H9 (cell line): ENCODE measurements at regions not wholly inside any gene's neighbourhood (a gene's known extent, or its start where the extent isn't known, plus 50 kb on each side); places are given as distances from the start of the nearest gene placed in this dataset.

Experiments
- DNase-seq: peaks from one replicate; pipeline ENCODE4 v3.0.0-alpha.2; 2017
- H2AFZ ChIP-seq: one replicate; pipeline ENCODE4 v1.6.1; 2013; ENCODE audit warnings: mild to moderate bottlenecking, low read length, control low read depth, moderate library complexity
- H2AK5ac ChIP-seq: 2 replicates; pipeline ENCODE4 v1.6.1; 2013; ENCODE audit warnings: low read length, control low read depth, mixed read lengths; ENCODE audit not compliant: insufficient read length
- H2BK120ac ChIP-seq: one replicate; pipeline ENCODE4 v1.6.1; 2013; ENCODE audit warnings: low read depth, mild to moderate bottlenecking, low read length, control low read depth, inconsistent platforms; ENCODE audit not compliant: poor library complexity, severe bottlenecking
- H2BK12ac ChIP-seq: 2 replicates; pipeline ENCODE4 v1.6.1; 2013; ENCODE audit warnings: low read length, control low read depth, mixed read lengths, low read depth; ENCODE audit not compliant: insufficient read length
- H2BK15ac ChIP-seq: 2 replicates; pipeline ENCODE4 v1.6.1; 2013; ENCODE audit warnings: low read depth, low read length, control low read depth
- H2BK20ac ChIP-seq: one replicate; pipeline ENCODE4 v1.6.1; 2013; ENCODE audit warnings: low read depth, mild to moderate bottlenecking, low read length, control low read depth, inconsistent platforms; ENCODE audit not compliant: poor library complexity, severe bottlenecking
- H2BK5ac ChIP-seq: 2 replicates; pipeline ENCODE4 v1.6.1; 2013; ENCODE audit warnings: low read length, control low read depth, mixed read lengths; ENCODE audit not compliant: insufficient read length
- H3K14ac ChIP-seq: 2 replicates; pipeline ENCODE4 v1.6.1; 2013; ENCODE audit warnings: low read length, control low read depth; ENCODE audit not compliant: insufficient read depth
- H3K18ac ChIP-seq: 2 replicates; pipeline ENCODE4 v1.6.1; 2013; ENCODE audit warnings: low read depth, mild to moderate bottlenecking, mixed read lengths, low read length, control low read depth; ENCODE audit not compliant: insufficient read length
- H3K23ac ChIP-seq: 2 replicates; pipeline ENCODE4 v1.6.1; 2013; ENCODE audit warnings: low read length, control low read depth, mixed read lengths, low read depth; ENCODE audit not compliant: insufficient read length
- H3K23me2 ChIP-seq: 2 replicates; pipeline ENCODE4 v1.6.1; 2013; ENCODE audit warnings: low read depth, mild to moderate bottlenecking, mixed read lengths, low read length, control low read depth; ENCODE audit not compliant: insufficient read length, poor library complexity, severe bottlenecking
- H3K27ac ChIP-seq: 2 replicates; pipeline ENCODE4 v1.5.1; 2013; ENCODE audit warnings: low read length, control low read depth, mixed read lengths, low read depth; ENCODE audit not compliant: insufficient read length
- H3K27me3 ChIP-seq: 2 replicates; pipeline ENCODE4 v1.6.1; 2013; ENCODE audit warnings: low read length, control low read depth, inconsistent platforms; ENCODE audit not compliant: insufficient read depth
- H3K4ac ChIP-seq: 2 replicates; pipeline ENCODE4 v1.6.1; 2013; ENCODE audit warnings: low read depth, mild to moderate bottlenecking, control low read depth, inconsistent platforms, low read length, moderate library complexity
- H3K4me1 ChIP-seq: 2 replicates; pipeline ENCODE4 v1.6.1; 2013; ENCODE audit warnings: low read length, control low read depth, inconsistent platforms; ENCODE audit not compliant: insufficient read depth
- H3K4me2 ChIP-seq: 2 replicates; pipeline ENCODE4 v1.6.1; 2013; ENCODE audit warnings: low read length, control low read depth, mixed read lengths; ENCODE audit not compliant: insufficient read length, insufficient read depth
- H3K56ac ChIP-seq: 2 replicates; pipeline ENCODE4 v1.6.1; 2013; ENCODE audit warnings: low read depth, mild to moderate bottlenecking, mixed read lengths, low read length, control low read depth; ENCODE audit not compliant: insufficient read length
- H3K79me1 ChIP-seq: 2 replicates; pipeline ENCODE4 v1.6.1; 2013; ENCODE audit warnings: low read depth, mild to moderate bottlenecking, moderate library complexity, low read length, control low read depth, inconsistent platforms; ENCODE audit not compliant: insufficient read depth, poor library complexity, severe bottlenecking
- H3K79me2 ChIP-seq: 2 replicates; pipeline ENCODE4 v1.6.1; 2013; ENCODE audit warnings: low read length, control low read depth, inconsistent platforms; ENCODE audit not compliant: insufficient read depth
- H3K9ac ChIP-seq: 2 replicates; pipeline ENCODE4 v1.6.1; 2013; ENCODE audit warnings: low read length, control low read depth, mixed read lengths; ENCODE audit not compliant: insufficient read length; ENCODE audit errors: extremely low read depth
- H3K9me3 ChIP-seq: one replicate; pipeline ENCODE4 v1.6.1; 2013; ENCODE audit warnings: low read depth, low read length, inconsistent platforms; ENCODE audit not compliant: control insufficient read depth
- H3T11ph ChIP-seq: one replicate; pipeline ENCODE4 v1.6.1; 2013; ENCODE audit warnings: mild to moderate bottlenecking, low read length, control low read depth, inconsistent platforms
- H4K20me1 ChIP-seq: one replicate; pipeline ENCODE4 v1.6.1; 2013; ENCODE audit not compliant: control insufficient read depth, insufficient read length, insufficient read depth
- H4K5ac ChIP-seq: 2 replicates; pipeline ENCODE4 v1.6.1; 2013; ENCODE audit warnings: low read depth, mild to moderate bottlenecking, mixed read lengths, low read length, control low read depth; ENCODE audit not compliant: insufficient read length
- H4K8ac ChIP-seq: replicated peaks from 2 replicates; pipeline ENCODE4 v1.6.1; 2013; ENCODE audit warnings: low read length, control low read depth, mixed read lengths, low read depth; ENCODE audit not compliant: insufficient read length
- H4K91ac ChIP-seq: 2 replicates; pipeline ENCODE4 v1.6.1; 2013; ENCODE audit warnings: low read depth, mild to moderate bottlenecking, moderate library complexity, mixed read lengths, low read length, control low read depth; ENCODE audit not compliant: insufficient read length
- H3K27ac Mint-ChIP-seq, 3 experiments: 2 replicates in 2 of 3; 3 replicates in 1 of 3; pipeline ENCODE4 v1.8.0; 2020 to 2021; ENCODE audit warnings: mixed read lengths in 3 of 3, mild to moderate bottlenecking in 1 of 3, moderate library complexity in 1 of 3
- H3K27me3 Mint-ChIP-seq: 2 replicates; pipeline ENCODE4 v1.8.0; 2021; ENCODE audit warnings: low read depth, mild to moderate bottlenecking, moderate library complexity, mixed read lengths
- H3K36me3 Mint-ChIP-seq, 3 experiments: 2 replicates in 2 of 3; 3 replicates in 1 of 3; pipeline ENCODE4 v1.8.0; 2020 to 2021; ENCODE audit warnings: low read depth in 3 of 3, mixed read lengths in 3 of 3; ENCODE audit not compliant: insufficient read depth in 1 of 3
- H3K4me1 Mint-ChIP-seq, 2 experiments: 2 replicates each; pipeline ENCODE4 v1.8.0; 2020; ENCODE audit warnings: mixed read lengths in 2 of 2
- H3K4me3 Mint-ChIP-seq, 2 experiments: 2 replicates in 1 of 2; 3 replicates in 1 of 2; pipeline ENCODE4 v1.8.0; 2020 to 2021; ENCODE audit warnings: mild to moderate bottlenecking in 2 of 2, mixed read lengths in 2 of 2, moderate library complexity in 1 of 2
- H3K9me3 Mint-ChIP-seq, 2 experiments: 2 replicates in 1 of 2; 3 replicates in 1 of 2; pipeline ENCODE4 v1.8.0; 2020; ENCODE audit warnings: mild to moderate bottlenecking in 2 of 2, mixed read lengths in 2 of 2, moderate library complexity in 1 of 2
- WGBS: extraction: QIAGEN DNeasy Blood & Tissue Kit; methylation state at CpG from one replicate; pipeline ENCODE4 v1.1.7; 2013; ENCODE audit warnings: missing lambda C conversion rate, low lambda C conversion rate, mixed read lengths; ENCODE audit not compliant: insufficient read length; ENCODE audit errors: extremely low coverage; 5-methylcytosine and 5-hydroxymethylcytosine counted together
- TF ChIP-seq, protein P1 (sequence below): fragments of 200-600 bp; sonication (generic); conservative IDR thresholded peaks from 3 replicates; pipeline ENCODE4 v1.8.0; 2021; ENCODE audit warnings: antibody characterized with exemption, mild to moderate bottlenecking

DNA sequence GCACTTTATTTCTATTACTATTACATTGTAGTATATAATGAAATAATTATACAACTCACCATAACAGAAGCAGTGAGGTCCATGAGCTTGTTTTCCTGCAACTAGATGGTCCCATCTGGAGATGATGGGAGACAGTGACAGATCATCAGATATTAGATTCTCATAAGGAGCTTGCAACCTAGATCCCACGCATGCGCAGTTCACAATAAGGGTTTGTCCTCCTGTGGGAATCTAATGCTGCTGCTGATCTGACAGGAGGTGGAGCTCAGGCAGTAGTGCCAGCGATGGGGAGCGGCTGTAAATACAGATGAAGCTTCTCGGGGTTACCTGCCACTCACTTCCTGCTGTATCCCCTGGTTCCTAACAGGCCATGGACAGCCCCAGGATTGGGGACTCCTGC lies 139.5 kb upstream of the TCF21 start:
- TF ChIP-seq, protein P1, sequence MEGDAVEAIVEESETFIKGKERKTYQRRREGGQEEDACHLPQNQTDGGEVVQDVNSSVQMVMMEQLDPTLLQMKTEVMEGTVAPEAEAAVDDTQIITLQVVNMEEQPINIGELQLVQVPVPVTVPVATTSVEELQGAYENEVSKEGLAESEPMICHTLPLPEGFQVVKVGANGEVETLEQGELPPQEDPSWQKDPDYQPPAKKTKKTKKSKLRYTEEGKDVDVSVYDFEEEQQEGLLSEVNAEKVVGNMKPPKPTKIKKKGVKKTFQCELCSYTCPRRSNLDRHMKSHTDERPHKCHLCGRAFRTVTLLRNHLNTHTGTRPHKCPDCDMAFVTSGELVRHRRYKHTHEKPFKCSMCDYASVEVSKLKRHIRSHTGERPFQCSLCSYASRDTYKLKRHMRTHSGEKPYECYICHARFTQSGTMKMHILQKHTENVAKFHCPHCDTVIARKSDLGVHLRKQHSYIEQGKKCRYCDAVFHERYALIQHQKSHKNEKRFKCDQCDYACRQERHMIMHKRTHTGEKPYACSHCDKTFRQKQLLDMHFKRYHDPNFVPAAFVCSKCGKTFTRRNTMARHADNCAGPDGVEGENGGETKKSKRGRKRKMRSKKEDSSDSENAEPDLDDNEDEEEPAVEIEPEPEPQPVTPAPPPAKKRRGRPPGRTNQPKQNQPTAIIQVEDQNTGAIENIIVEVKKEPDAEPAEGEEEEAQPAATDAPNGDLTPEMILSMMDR: no peak
- no peak overlapping the region for H3K27ac ChIP-seq
- WGBS: no CpG with 5 or more reads among the region's 5 CpGs

More for the DNA sequence above, 139.5 kb upstream of the TCF21 start:
- DNase-seq: no peak
- H2BK5ac ChIP-seq: no peak overlapping the region
- Mint-ChIP-seq H3K27me3 (no peaks in the 10 kb centered on the region), H3K4me1 (peaks cover 3% of the 10 kb centered on the region in 2 experiments), H3K27ac (no peak overlapping the region), H3K4me3 (no peak overlapping the region), H3K9me3 (no peaks in the 10 kb centered on the region; a peak in 1 of 5 replicates), H3K36me3 (no peaks in the 10 kb centered on the region)
- H3K56ac ChIP-seq: no peak overlapping the region
- H2BK20ac ChIP-seq: no peak overlapping the region
- H3K79me1 ChIP-seq: no peaks in the 10 kb centered on the region
- no peaks in the 10 kb centered on the region for H3K23me2 ChIP-seq
- no peaks in the 10 kb centered on the region for H3K27me3 ChIP-seq
- H2BK12ac ChIP-seq: no peak overlapping the region
- H2BK120ac ChIP-seq: no peak overlapping the region
- no peaks in the 10 kb centered on the region; the same call in 1 of the 2 replicates for H3K4me1 ChIP-seq
- H2BK15ac ChIP-seq: no peak overlapping the region
- no peak overlapping the region for H2AK5ac ChIP-seq
- H3K14ac ChIP-seq: no peak overlapping the region
- no peaks in the 10 kb centered on the region for H3K9me3 ChIP-seq
- H3K23ac ChIP-seq: no peak overlapping the region
- no peak overlapping the region for H4K91ac ChIP-seq
- H4K20me1 ChIP-seq: no peaks in the 10 kb centered on the region
- no peak overlapping the region for H4K5ac ChIP-seq
- H3K4ac ChIP-seq: no peak overlapping the region
- H3K4me2 ChIP-seq: no peak overlapping the region
- no peak overlapping the region for H4K8ac ChIP-seq
- no peak overlapping the region for H3T11ph ChIP-seq
- no peak overlapping the region for H2AFZ ChIP-seq
- no peak overlapping the region for H3K18ac ChIP-seq
- no peaks in the 10 kb centered on the region for H3K79me2 ChIP-seq
- no peak overlapping the region for H3K9ac ChIP-seq
